Adrenal gland (tissue), 5 donors: ENCODE measurements at regions not wholly inside any gene's neighbourhood (a gene's known extent, or its start where the extent isn't known, plus 50 kb on each side); places are given as distances from the start of the nearest gene placed in this dataset.
"Not testable (repeated sequence)": the region's sequence is repeated elsewhere in the genome, so short reads cannot be mapped to it uniquely, and the experiment has no call there.

Experiments used
- POLR2A ChIP-seq, 2 donors: fragments of 450-650 bp; IDR thresholded peaks; one replicate each; pipeline ENCODE4 v1.6.1; 2017; ENCODE audit warnings: antibody characterized with exemption in 2 of 2, mild to moderate bottlenecking in 2 of 2, moderate library complexity in 1 of 2
- TF ChIP-seq, protein P1 (sequence below), 6 experiments: fragments of 450-650 bp in 4 of 6; fragments of 200-600 bp in 2 of 6; sonication (generic) in 1 of 6; IDR thresholded peaks; 1 replicate in 5 of 6; 2 replicates in 1 of 6; pipeline versions ENCODE4 v1.5.1 to v1.8.0; 2016 to 2021; ENCODE audit warnings: antibody characterized with exemption in 6 of 6, mild to moderate bottlenecking in 2 of 6, moderate library complexity in 1 of 6
- donor health status: DM: no; HTN: no; CAD: no.

DNA sequence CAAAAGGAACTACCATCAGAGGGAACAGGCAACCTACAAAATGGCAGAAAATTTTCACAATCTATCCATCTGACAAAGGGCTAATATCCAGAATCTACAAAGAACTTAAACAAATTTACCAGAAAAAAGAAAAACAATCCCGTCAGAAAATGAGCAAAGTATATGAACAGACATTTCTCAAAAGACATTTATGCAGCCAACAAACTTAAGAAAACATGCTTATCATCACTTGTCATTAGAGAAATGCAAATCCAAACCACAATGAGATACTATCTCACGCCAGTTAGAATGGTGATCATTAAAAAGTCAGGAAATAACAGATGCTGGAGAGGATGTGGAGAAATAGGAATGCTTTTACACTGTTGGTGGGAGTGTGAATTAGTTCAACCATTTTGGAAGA lies 516.2 kb downstream of the NFIB start:
- TF ChIP-seq, protein P1, sequence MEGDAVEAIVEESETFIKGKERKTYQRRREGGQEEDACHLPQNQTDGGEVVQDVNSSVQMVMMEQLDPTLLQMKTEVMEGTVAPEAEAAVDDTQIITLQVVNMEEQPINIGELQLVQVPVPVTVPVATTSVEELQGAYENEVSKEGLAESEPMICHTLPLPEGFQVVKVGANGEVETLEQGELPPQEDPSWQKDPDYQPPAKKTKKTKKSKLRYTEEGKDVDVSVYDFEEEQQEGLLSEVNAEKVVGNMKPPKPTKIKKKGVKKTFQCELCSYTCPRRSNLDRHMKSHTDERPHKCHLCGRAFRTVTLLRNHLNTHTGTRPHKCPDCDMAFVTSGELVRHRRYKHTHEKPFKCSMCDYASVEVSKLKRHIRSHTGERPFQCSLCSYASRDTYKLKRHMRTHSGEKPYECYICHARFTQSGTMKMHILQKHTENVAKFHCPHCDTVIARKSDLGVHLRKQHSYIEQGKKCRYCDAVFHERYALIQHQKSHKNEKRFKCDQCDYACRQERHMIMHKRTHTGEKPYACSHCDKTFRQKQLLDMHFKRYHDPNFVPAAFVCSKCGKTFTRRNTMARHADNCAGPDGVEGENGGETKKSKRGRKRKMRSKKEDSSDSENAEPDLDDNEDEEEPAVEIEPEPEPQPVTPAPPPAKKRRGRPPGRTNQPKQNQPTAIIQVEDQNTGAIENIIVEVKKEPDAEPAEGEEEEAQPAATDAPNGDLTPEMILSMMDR (IDR thresholded peaks at IDR 0.05), result not testable (repeated sequence)
- TF ChIP-seq POLR2A (IDR thresholded peaks at IDR 0.05), result not testable (repeated sequence)
